ENCODE measurements at regions not wholly inside any gene's neighbourhood (a gene's known extent, or its start where the extent isn't known, plus 50 kb on each side); places are given as distances from the start of the nearest gene placed in this dataset.
"Not testable (repeated sequence)": the region's sequence is repeated elsewhere in the genome, so short reads cannot be mapped to it uniquely, and the experiment has no call there.

- DNase-seq (ENCODE audit: low read depth in 4 of 4, low spot score in 3 of 4): not testable (repeated sequence)
Observed at GRCh38 chr3:195635262-195635873, 51.6 kb upstream of the APOD start.

- not testable (repeated sequence) for DNase-seq (ENCODE audit: low read depth in 4 of 4, low spot score in 3 of 4)
Observed at GRCh38 chr3:195634426-195635261, 50.9 kb upstream of the APOD start.
